ENCODE measurements at regions not wholly inside any gene's neighbourhood (a gene's known extent, or its start where the extent isn't known, plus 50 kb on each side); places are given as distances from the start of the nearest gene placed in this dataset.

DNA sequence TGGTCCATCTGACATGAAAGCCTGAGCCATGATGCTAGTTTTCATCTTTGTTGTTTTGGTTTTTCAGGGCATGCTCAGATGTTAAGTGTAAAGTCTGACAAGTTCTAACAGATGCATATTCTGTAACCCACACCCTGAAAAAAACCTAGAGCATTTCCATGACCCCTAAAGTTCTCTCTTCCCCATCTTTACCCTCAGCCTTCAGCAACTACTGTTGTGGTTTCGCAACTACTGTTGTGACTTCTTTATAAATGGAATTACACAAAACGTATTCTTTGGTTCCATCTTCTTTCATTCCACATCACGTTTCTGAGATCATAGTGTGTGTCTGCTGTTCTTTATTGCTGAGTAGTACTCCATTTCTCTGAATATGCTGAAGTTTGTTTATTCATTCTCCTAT lies 65.1 kb upstream of the LDLRAD3 start:
- WGBS = 83% methylated on average over 3 of the region's 3 CpGs
- DNase-seq (ENCODE audit: low spot score in 2 of 2) = no peak
- peaks cover 7% of the 10 kb centered on the region for H3K4me1 ChIP-seq
- no peaks in the 10 kb centered on the region for H3K27me3 ChIP-seq
- no peaks in the 10 kb centered on the region for H3K36me3 ChIP-seq
- TF ChIP-seq POLR2A (IDR thresholded peaks at IDR 0.05) (no peak), EP300 (IDR thresholded peaks at IDR 0.05) (no peak), CTCF (IDR thresholded peaks at IDR 0.05) (no peak), POLR2AphosphoS5 (IDR thresholded peaks at IDR 0.05) (no peak)
- no peak overlapping the region for H3K27ac ChIP-seq
- no peak overlapping the region for H3K4me3 ChIP-seq
- no peaks in the 10 kb centered on the region for H3K9me3 ChIP-seq

GRCh38 chr11:35879361-35879760 lies 64.5 kb upstream of the LDLRAD3 start:
- 55% methylated on average over 3 of the region's 3 CpGs for WGBS
- Histone ChIP-seq H3K4me1 (peaks cover 7% of the 10 kb centered on the region), H3K4me3 (no peak overlapping the region), H3K36me3 (no peaks in the 10 kb centered on the region), H3K27ac (no peak overlapping the region), H3K27me3 (no peaks in the 10 kb centered on the region), H3K9me3 (no peaks in the 10 kb centered on the region)
- DNase-seq (ENCODE audit: low spot score in 2 of 2) = no peak
- TF ChIP-seq CTCF (IDR thresholded peaks at IDR 0.05) (no peak), POLR2A (IDR thresholded peaks at IDR 0.05) (no peak), EP300 (IDR thresholded peaks at IDR 0.05) (no peak), POLR2AphosphoS5 (IDR thresholded peaks at IDR 0.05) (no peak)

- no peak overlapping the region for H3K4me3 ChIP-seq
- WGBS = 65% methylated on average over 2 of the region's 2 CpGs
- no peak for TF ChIP-seq POLR2A (IDR thresholded peaks at IDR 0.05)
- no peak for TF ChIP-seq CTCF (IDR thresholded peaks at IDR 0.05)
- TF ChIP-seq EP300 (IDR thresholded peaks at IDR 0.05) = no peak
- no peak for TF ChIP-seq POLR2AphosphoS5 (IDR thresholded peaks at IDR 0.05)
Measured at GRCh38 chr11:35886759-35887158, 57.1 kb upstream of the LDLRAD3 start.

DNA sequence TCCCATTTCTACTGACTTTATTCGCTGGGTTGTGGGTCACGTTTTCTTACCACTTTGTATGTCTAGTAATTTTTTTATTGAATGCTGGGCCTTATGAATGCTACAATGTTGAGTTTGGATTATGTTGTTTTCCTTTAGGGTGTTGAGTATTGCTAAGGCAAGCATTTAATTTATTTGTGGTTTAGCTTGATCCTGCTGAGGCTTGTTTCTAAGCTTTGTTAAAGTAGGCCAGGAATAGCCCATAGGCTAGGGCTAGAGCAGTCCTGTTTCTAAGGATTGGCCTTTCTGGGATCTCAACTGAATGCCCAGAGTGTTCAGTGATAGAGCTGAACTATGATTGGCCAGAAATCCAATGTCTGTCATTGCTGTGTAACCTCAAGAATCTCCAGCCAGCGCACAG lies 56.1 kb upstream of the LDLRAD3 start:
- peak overlapping the region; percentile 26 for H3K27ac ChIP-seq
- TF ChIP-seq EP300 (IDR thresholded peaks at IDR 0.05) (no peak), POLR2A (IDR thresholded peaks at IDR 0.05) (no peak), CTCF (IDR thresholded peaks at IDR 0.05) (no peak), POLR2AphosphoS5 (IDR thresholded peaks at IDR 0.05) (no peak)
- 75% methylated on average over 3 of the region's 3 CpGs for WGBS

More at GRCh38 chr11:35886759-35887158, 57.1 kb upstream of the LDLRAD3 start:
- Histone ChIP-seq H3K4me1 (peaks cover 8% of the 10 kb centered on the region), H3K36me3 (no peaks in the 10 kb centered on the region), H3K9me3 (no peaks in the 10 kb centered on the region), H3K27ac (no peak overlapping the region), H3K27me3 (no peaks in the 10 kb centered on the region)
- DNase-seq (ENCODE audit: low spot score in 2 of 2) = no peak

DNA sequence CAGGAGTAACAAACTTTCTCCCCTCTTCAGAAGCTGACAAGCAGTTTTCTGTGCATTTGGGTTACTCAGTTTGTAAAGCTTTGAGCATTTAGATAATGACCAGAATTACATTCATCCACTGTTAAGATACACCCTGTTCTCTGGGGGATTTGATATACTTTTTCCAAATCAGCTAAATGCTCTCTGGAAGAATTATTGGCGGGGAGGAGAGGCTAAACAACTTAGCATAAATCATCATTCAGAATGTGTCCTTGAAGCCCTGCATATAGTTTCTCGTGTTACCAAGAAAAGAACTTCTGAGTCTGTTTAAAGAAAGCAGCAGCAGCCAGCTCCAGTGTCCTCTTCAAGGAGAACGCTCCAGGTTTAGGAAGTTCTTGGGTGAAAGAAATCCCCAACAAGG lies 54.9 kb upstream of the LDLRAD3 start:
- peaks cover 11% of the 10 kb centered on the region for H3K4me1 ChIP-seq
- H3K27me3 ChIP-seq = no peaks in the 10 kb centered on the region
- H3K9me3 ChIP-seq = no peaks in the 10 kb centered on the region
- TF ChIP-seq POLR2AphosphoS5 (IDR thresholded peaks at IDR 0.05) (no peak), CTCF (IDR thresholded peaks at IDR 0.05) (no peak), EP300 (IDR thresholded peaks at IDR 0.05) (no peak), POLR2A (IDR thresholded peaks at IDR 0.05) (no peak)
- no peak overlapping the region for H3K27ac ChIP-seq
- no peak overlapping the region for H3K4me3 ChIP-seq
- no peak for DNase-seq (ENCODE audit: low spot score in 2 of 2)
- H3K36me3 ChIP-seq = no peaks in the 10 kb centered on the region
- 70% methylated on average over 3 of the region's 3 CpGs for WGBS

More for the DNA sequence above, 56.1 kb upstream of the LDLRAD3 start:
- Histone ChIP-seq H3K27me3 (no peaks in the 10 kb centered on the region), H3K4me3 (no peak overlapping the region), H3K4me1 (peaks cover 8% of the 10 kb centered on the region), H3K9me3 (no peaks in the 10 kb centered on the region), H3K36me3 (no peaks in the 10 kb centered on the region)
- DNase-seq (ENCODE audit: low spot score in 2 of 2) = no peak

All from suprapubic skin (tissue), 4 donors.